SK-N-SH (cell line): ENCODE measurements at regions not wholly inside any gene's neighbourhood (a gene's known extent, or its start where the extent isn't known, plus 50 kb on each side); places are given as distances from the start of the nearest gene placed in this dataset.

Source experiments
- FOXM1 ChIP-seq: IDR thresholded peaks from 2 replicates; pipeline ENCODE4 v1.4.0; 2012; ENCODE audit warnings: low read depth, mild to moderate bottlenecking
- POLR2AphosphoS5 ChIP-seq: IDR thresholded peaks from 2 replicates; pipeline ENCODE4 v1.6.1; 2012; ENCODE audit warnings: low read depth, low read length
- RCOR1 ChIP-seq: fragments of 150-350 bp; IDR thresholded peaks from 2 replicates; pipeline ENCODE4 v1.6.1; 2017; ENCODE audit warnings: antibody characterized with exemption, low read length
- RXRA ChIP-seq: IDR thresholded peaks from 2 replicates; pipeline ENCODE4 v1.4.0; 2012; ENCODE audit warnings: low read depth, mild to moderate bottlenecking, borderline replicate concordance
- SIN3A ChIP-seq: IDR thresholded peaks from 2 replicates; pipeline ENCODE4 v1.6.1; 2012; ENCODE audit warnings: low read depth, mild to moderate bottlenecking, low read length, moderate library complexity, borderline replicate concordance
- TAF1 ChIP-seq: IDR thresholded peaks from 2 replicates; pipeline ENCODE4 v1.6.1; 2012; ENCODE audit warnings: low read depth, mild to moderate bottlenecking, low read length, moderate library complexity, borderline replicate concordance
- YY1 ChIP-seq: IDR thresholded peaks from 2 replicates; pipeline ENCODE4 v1.4.0; 2012; ENCODE audit warnings: low read depth, mild to moderate bottlenecking
- TF ChIP-seq, protein P1 (sequence below): fragments of 200-600 bp; sonication (generic); IDR thresholded peaks from 2 replicates; pipeline ENCODE4 v1.6.1; 2017; ENCODE audit warnings: antibody characterized with exemption, mild to moderate bottlenecking, moderate library complexity
- TF ChIP-seq, protein P2 (sequence below): fragments of 150-350 bp; IDR thresholded peaks from 2 replicates; pipeline ENCODE4 v1.6.1; 2016; ENCODE audit warnings: mild to moderate bottlenecking, low read depth, low read length
- TF ChIP-seq, protein P3 (sequence below): IDR thresholded peaks from 2 replicates; pipeline ENCODE4 v1.6.1; 2012; ENCODE audit warnings: mild to moderate bottlenecking, low read depth, low read length, moderate library complexity
- TF ChIP-seq, protein P4 (sequence below): fragments of 150-350 bp; IDR thresholded peaks from 2 replicates; pipeline ENCODE4 v1.6.1; 2017; ENCODE audit warnings: antibody characterized with exemption, low read length, low read depth, borderline replicate concordance

DNA sequence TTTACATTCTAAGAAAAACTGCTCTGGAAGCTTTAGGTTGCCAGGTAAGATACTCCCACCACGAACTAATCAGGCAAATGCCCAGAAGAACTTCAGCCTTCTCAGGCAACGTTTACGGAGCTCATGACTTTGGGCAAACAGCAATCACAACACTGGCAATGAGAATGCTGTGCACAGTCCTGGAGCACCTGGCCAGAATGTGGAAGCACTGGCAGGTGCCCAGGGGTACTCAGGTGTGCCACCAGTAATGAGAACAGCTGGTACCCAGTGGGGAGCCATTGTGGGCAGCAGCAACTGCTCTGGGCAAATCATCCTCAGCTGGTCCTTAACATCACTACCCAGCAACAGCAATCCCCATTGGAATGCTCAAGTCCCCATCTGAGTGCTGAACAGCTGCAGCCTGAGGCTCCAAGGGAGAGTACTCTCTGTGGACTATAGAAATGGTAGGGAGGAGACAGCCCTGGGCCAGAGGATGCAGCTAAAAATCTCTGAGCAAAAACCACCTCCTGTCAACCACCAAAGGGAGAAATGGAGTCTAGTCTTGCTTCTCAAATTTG, 210.0 kb downstream of the FOXO1 start:
- TF ChIP-seq RCOR1 (no peak), RXRA (no peak), POLR2AphosphoS5 (no peak), FOXM1 (no peak), YY1 (no peak), TAF1 (no peak), SIN3A (no peak)
- TF ChIP-seq, protein P1, sequence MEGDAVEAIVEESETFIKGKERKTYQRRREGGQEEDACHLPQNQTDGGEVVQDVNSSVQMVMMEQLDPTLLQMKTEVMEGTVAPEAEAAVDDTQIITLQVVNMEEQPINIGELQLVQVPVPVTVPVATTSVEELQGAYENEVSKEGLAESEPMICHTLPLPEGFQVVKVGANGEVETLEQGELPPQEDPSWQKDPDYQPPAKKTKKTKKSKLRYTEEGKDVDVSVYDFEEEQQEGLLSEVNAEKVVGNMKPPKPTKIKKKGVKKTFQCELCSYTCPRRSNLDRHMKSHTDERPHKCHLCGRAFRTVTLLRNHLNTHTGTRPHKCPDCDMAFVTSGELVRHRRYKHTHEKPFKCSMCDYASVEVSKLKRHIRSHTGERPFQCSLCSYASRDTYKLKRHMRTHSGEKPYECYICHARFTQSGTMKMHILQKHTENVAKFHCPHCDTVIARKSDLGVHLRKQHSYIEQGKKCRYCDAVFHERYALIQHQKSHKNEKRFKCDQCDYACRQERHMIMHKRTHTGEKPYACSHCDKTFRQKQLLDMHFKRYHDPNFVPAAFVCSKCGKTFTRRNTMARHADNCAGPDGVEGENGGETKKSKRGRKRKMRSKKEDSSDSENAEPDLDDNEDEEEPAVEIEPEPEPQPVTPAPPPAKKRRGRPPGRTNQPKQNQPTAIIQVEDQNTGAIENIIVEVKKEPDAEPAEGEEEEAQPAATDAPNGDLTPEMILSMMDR, result no peak
- TF ChIP-seq, protein P2, sequence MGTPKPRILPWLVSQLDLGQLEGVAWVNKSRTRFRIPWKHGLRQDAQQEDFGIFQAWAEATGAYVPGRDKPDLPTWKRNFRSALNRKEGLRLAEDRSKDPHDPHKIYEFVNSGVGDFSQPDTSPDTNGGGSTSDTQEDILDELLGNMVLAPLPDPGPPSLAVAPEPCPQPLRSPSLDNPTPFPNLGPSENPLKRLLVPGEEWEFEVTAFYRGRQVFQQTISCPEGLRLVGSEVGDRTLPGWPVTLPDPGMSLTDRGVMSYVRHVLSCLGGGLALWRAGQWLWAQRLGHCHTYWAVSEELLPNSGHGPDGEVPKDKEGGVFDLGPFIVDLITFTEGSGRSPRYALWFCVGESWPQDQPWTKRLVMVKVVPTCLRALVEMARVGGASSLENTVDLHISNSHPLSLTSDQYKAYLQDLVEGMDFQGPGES, result no peak
- TF ChIP-seq, protein P3, sequence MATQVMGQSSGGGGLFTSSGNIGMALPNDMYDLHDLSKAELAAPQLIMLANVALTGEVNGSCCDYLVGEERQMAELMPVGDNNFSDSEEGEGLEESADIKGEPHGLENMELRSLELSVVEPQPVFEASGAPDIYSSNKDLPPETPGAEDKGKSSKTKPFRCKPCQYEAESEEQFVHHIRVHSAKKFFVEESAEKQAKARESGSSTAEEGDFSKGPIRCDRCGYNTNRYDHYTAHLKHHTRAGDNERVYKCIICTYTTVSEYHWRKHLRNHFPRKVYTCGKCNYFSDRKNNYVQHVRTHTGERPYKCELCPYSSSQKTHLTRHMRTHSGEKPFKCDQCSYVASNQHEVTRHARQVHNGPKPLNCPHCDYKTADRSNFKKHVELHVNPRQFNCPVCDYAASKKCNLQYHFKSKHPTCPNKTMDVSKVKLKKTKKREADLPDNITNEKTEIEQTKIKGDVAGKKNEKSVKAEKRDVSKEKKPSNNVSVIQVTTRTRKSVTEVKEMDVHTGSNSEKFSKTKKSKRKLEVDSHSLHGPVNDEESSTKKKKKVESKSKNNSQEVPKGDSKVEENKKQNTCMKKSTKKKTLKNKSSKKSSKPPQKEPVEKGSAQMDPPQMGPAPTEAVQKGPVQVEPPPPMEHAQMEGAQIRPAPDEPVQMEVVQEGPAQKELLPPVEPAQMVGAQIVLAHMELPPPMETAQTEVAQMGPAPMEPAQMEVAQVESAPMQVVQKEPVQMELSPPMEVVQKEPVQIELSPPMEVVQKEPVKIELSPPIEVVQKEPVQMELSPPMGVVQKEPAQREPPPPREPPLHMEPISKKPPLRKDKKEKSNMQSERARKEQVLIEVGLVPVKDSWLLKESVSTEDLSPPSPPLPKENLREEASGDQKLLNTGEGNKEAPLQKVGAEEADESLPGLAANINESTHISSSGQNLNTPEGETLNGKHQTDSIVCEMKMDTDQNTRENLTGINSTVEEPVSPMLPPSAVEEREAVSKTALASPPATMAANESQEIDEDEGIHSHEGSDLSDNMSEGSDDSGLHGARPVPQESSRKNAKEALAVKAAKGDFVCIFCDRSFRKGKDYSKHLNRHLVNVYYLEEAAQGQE, result no peak
- TF ChIP-seq, protein P4, sequence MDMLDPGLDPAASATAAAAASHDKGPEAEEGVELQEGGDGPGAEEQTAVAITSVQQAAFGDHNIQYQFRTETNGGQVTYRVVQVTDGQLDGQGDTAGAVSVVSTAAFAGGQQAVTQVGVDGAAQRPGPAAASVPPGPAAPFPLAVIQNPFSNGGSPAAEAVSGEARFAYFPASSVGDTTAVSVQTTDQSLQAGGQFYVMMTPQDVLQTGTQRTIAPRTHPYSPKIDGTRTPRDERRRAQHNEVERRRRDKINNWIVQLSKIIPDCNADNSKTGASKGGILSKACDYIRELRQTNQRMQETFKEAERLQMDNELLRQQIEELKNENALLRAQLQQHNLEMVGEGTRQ, result no peak
